ENCODE measurements at regions not wholly inside any gene's neighbourhood (a gene's known extent, or its start where the extent isn't known, plus 50 kb on each side); places are given as distances from the start of the nearest gene placed in this dataset.

GRCh38 chr3:120536642-120537041 is 59.5 kb upstream of the NDUFB4 start:
- TF ChIP-seq GATA2 (IDR thresholded peaks at IDR 0.05; ENCODE audit: low read depth, low read length) (no peak), GATA3 (IDR thresholded peaks at IDR 0.05; ENCODE audit: low read depth, low read length) (no peak)
